ENCODE measurements at regions not wholly inside any gene's neighbourhood (a gene's known extent, or its start where the extent isn't known, plus 50 kb on each side); places are given as distances from the start of the nearest gene placed in this dataset.
"Not testable (repeated sequence)": the region's sequence is repeated elsewhere in the genome, so short reads cannot be mapped to it uniquely, and the experiment has no call there.

DNA sequence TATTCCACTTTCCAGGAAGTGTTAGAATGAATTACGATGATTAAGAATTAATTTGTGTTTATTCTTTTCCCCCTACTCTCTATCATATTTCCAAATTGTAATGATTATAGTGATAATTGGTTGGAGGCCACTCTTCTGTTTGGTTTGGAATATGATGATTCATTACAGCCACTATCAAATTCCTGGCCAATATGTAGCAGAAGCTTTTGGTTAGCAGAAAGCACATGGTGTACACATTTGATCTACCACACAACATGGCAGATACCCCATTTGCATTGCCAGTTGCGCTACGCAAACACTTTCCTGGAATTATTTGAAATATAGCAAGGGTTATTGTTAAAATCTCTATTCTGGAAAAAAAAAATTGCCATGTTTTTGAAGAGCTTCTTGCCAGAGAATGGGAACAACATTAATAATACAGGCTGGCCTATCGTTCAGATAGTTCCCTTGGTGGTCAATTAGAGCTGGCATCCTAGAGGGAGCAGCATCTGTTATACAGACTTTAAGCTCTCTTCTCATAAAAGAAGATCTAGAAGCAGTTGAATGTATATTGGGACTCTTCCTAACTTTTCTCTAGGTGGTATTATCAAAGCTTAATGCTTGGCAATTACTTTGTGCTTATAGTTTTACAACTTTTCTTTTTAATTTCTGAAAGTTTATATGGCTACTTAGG, 455.0 kb upstream of the ACTBL2 start:
- H3K9ac ChIP-seq (ENCODE audit: low read depth in 1 of 3, low read length in 3 of 3), result no peak overlapping the region

DNA sequence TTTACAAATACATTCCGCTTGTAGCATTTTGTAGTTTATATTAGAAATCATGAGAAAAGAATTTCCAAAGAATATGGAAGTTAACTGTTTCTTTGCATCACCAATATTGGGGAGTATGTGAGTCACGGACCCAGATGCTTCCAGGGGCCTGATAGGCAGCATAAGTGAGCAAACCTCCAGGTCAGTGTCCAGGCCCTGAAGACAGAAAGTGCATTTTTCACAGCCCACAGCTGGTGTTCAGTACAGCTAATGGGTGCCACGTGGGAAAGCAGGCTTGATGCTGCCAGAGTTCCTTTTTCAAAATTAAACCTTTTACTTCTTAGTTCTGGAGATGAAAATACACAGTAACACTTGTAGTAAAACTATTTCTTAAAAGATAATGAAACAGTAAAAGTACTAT, 454.4 kb upstream of the ACTBL2 start:
- Histone ChIP-seq H3K4me3 (ENCODE audit: low read length in 3 of 3) (no peak overlapping the region), H3K27me3 (ENCODE audit: control insufficient read depth in 3 of 3, insufficient read depth in 3 of 3, low read length in 3 of 3) (no peaks in the 10 kb centered on the region)

More for the DNA sequence above, 455.0 kb upstream of the ACTBL2 start:
- Histone ChIP-seq H3K9me3 (ENCODE audit: control insufficient read depth in 3 of 3, low read length in 3 of 3) (no peaks in the 10 kb centered on the region), H3K27ac (ENCODE audit: low read depth, low read length) (no peak overlapping the region), H3K4me1 (ENCODE audit: control insufficient read depth in 3 of 3, insufficient read depth in 3 of 3, low read length in 3 of 3) (no peaks in the 10 kb centered on the region), H3K4me3 (ENCODE audit: low read length in 3 of 3) (no peak overlapping the region), H3K36me3 (ENCODE audit: control insufficient read depth in 3 of 3, insufficient read depth in 3 of 3, low read length in 3 of 3) (no peaks in the 10 kb centered on the region), H3K27me3 (ENCODE audit: control insufficient read depth in 3 of 3, insufficient read depth in 3 of 3, low read length in 3 of 3) (no peaks in the 10 kb centered on the region)

DNA sequence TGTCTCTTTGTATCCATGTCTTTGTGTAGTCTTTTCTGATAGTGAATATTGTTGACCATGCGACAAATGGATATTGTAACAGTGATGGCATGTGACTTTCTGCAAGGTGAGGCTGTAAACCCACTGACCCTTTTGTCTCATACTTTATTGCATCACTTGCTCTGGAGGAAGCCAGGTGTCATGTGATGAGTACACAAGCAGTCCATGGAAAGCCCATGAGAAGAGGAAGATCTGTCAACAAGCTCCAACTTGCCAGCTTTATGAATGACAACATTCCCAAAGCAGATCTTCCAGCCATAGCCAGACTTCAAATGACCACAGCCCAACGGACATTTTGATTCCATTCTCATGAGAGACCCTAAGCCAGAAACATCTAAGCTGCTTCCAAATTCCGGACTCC, 450.1 kb upstream of the ACTBL2 start:
- H3K27me3 ChIP-seq (ENCODE audit: control insufficient read depth in 3 of 3, insufficient read depth in 3 of 3, low read length in 3 of 3), result no peaks in the 10 kb centered on the region
- H3K36me3 ChIP-seq (ENCODE audit: control insufficient read depth in 3 of 3, insufficient read depth in 3 of 3, low read length in 3 of 3), result no peaks in the 10 kb centered on the region
- H3K9ac ChIP-seq (ENCODE audit: low read depth in 1 of 3, low read length in 3 of 3), result no peak overlapping the region
- H3K27ac ChIP-seq (ENCODE audit: low read depth, low read length), result no peak overlapping the region
- H3K4me1 ChIP-seq (ENCODE audit: control insufficient read depth in 3 of 3, insufficient read depth in 3 of 3, low read length in 3 of 3), result no peaks in the 10 kb centered on the region
- H3K4me3 ChIP-seq (ENCODE audit: low read length in 3 of 3), result no peak overlapping the region
- H3K9me3 ChIP-seq (ENCODE audit: control insufficient read depth in 3 of 3, low read length in 3 of 3), result no peaks in the 10 kb centered on the region

More for the DNA sequence above, 454.4 kb upstream of the ACTBL2 start:
- no peaks in the 10 kb centered on the region for H3K36me3 ChIP-seq (ENCODE audit: control insufficient read depth in 3 of 3, insufficient read depth in 3 of 3, low read length in 3 of 3)
- H3K9me3 ChIP-seq (ENCODE audit: control insufficient read depth in 3 of 3, low read length in 3 of 3), result no peaks in the 10 kb centered on the region
- no peak overlapping the region for H3K9ac ChIP-seq (ENCODE audit: low read depth in 1 of 3, low read length in 3 of 3)
- H3K27ac ChIP-seq (ENCODE audit: low read depth, low read length), result no peak overlapping the region
- no peaks in the 10 kb centered on the region for H3K4me1 ChIP-seq (ENCODE audit: control insufficient read depth in 3 of 3, insufficient read depth in 3 of 3, low read length in 3 of 3)

DNA sequence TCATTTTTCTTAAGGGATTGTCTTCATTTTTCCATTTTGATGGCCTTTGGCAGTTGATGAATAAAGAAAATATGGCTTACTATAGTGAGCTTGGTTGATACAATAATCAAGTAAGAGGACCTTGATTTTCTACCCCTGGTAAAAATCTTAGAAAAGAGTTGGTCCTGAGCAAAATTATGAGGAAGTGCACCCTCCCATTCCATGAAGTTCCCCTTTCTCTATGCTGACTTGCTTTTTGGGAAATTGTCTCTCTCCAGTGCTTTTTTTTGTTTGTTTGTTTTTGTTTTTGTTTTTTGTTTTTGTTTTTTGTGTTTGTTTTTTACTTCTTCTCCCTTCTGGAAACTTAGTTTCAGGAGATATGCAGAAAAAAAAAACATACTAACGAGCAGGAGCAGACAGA, 449.2 kb upstream of the ACTBL2 start:
- Histone ChIP-seq H3K27me3 (ENCODE audit: control insufficient read depth in 3 of 3, insufficient read depth in 3 of 3, low read length in 3 of 3) (no peaks in the 10 kb centered on the region), H3K9ac (ENCODE audit: low read depth in 1 of 3, low read length in 3 of 3) (no peak overlapping the region), H3K4me1 (ENCODE audit: control insufficient read depth in 3 of 3, insufficient read depth in 3 of 3, low read length in 3 of 3) (no peaks in the 10 kb centered on the region), H3K36me3 (ENCODE audit: control insufficient read depth in 3 of 3, insufficient read depth in 3 of 3, low read length in 3 of 3) (no peaks in the 10 kb centered on the region), H3K4me3 (ENCODE audit: low read length in 3 of 3) (no peak overlapping the region), H3K9me3 (ENCODE audit: control insufficient read depth in 3 of 3, low read length in 3 of 3) (no peaks in the 10 kb centered on the region), H3K27ac (ENCODE audit: low read depth, low read length) (no peak overlapping the region)

DNA sequence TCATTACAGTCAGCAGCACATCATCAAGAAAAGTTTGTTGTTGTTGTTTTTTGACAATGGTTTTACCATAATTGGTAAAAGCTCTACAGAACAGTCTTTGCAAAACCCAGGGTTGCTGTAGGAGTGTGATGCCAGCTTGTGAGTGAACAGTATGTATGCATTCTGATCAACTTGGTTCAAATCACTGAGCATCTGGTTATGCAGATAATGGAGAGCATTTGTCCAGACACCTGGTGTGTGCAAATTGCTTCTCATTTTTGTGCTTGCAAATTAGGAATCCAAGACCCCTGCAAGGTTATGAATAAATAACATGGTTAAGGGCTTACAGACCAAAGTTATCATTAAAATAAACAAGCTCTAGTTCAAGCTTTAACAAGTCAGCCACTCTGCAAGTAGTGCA, 448.7 kb upstream of the ACTBL2 start:
- Histone ChIP-seq H3K27ac (ENCODE audit: low read depth, low read length) (no peak overlapping the region), H3K9me3 (ENCODE audit: control insufficient read depth in 3 of 3, low read length in 3 of 3) (no peaks in the 10 kb centered on the region), H3K36me3 (ENCODE audit: control insufficient read depth in 3 of 3, insufficient read depth in 3 of 3, low read length in 3 of 3) (no peaks in the 10 kb centered on the region), H3K4me1 (ENCODE audit: control insufficient read depth in 3 of 3, insufficient read depth in 3 of 3, low read length in 3 of 3) (no peaks in the 10 kb centered on the region), H3K4me3 (ENCODE audit: low read length in 3 of 3) (no peak overlapping the region), H3K27me3 (ENCODE audit: control insufficient read depth in 3 of 3, insufficient read depth in 3 of 3, low read length in 3 of 3) (no peaks in the 10 kb centered on the region), H3K9ac (ENCODE audit: low read depth in 1 of 3, low read length in 3 of 3) (no peak overlapping the region)

DNA sequence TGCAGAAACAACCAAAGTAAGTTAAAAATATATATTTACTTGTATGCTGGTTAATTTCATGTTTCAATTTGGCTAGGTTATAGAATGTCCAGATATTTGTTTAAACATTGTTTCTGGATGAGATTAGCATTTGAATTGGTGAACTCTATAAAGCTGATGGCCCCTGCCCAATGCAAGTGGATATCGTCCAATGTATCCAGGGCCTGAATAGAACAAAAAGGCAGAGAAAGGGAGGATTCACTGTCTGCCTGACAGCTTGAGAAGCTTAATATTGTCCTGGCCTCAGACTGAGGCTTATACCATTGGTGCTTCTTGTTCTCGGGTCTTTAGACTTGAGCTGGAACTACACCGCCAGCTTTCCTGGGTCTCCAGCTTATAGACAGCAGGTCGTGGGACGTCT, 446.7 kb upstream of the ACTBL2 start:
- Histone ChIP-seq H3K36me3 (ENCODE audit: control insufficient read depth in 3 of 3, insufficient read depth in 3 of 3, low read length in 3 of 3) (no peaks in the 10 kb centered on the region), H3K9me3 (ENCODE audit: control insufficient read depth in 3 of 3, low read length in 3 of 3) (no peaks in the 10 kb centered on the region), H3K27me3 (ENCODE audit: control insufficient read depth in 3 of 3, insufficient read depth in 3 of 3, low read length in 3 of 3) (no peaks in the 10 kb centered on the region), H3K4me3 (ENCODE audit: low read length in 3 of 3) (no peak overlapping the region), H3K4me1 (ENCODE audit: control insufficient read depth in 3 of 3, insufficient read depth in 3 of 3, low read length in 3 of 3) (no peaks in the 10 kb centered on the region), H3K9ac (ENCODE audit: low read depth in 1 of 3, low read length in 3 of 3) (no peak overlapping the region), H3K27ac (ENCODE audit: low read depth, low read length) (no peak overlapping the region)

DNA sequence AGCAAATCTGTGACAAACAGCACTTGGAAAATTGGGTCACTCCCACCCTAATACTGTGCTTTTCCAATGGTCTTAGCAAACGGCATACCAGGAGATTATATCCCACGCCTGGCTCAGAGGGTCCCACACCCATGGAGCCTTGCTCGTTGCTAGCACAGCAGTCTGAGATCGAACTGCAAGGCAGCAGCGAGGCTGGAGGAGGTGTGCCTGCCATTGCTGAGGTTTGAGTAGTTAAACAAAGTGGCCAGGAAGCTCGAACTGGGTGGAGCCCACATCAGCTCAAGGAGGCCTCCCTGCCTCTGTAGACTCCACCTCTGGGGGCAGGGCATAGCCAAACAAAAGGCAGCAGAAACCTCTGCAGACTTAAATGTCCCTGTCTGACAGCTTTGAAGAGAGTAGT, 440.5 kb upstream of the ACTBL2 start:
- H3K9ac ChIP-seq (ENCODE audit: low read depth in 1 of 3, low read length in 3 of 3); H3K27me3 ChIP-seq (ENCODE audit: control insufficient read depth in 3 of 3, insufficient read depth in 3 of 3, low read length in 3 of 3); H3K4me3 ChIP-seq (ENCODE audit: low read length in 3 of 3); H3K4me1 ChIP-seq (ENCODE audit: control insufficient read depth in 3 of 3, insufficient read depth in 3 of 3, low read length in 3 of 3); H3K36me3 ChIP-seq (ENCODE audit: control insufficient read depth in 3 of 3, insufficient read depth in 3 of 3, low read length in 3 of 3); H3K27ac ChIP-seq (ENCODE audit: low read depth, low read length); H3K9me3 ChIP-seq (ENCODE audit: control insufficient read depth in 3 of 3, low read length in 3 of 3): not testable (repeated sequence)

DNA sequence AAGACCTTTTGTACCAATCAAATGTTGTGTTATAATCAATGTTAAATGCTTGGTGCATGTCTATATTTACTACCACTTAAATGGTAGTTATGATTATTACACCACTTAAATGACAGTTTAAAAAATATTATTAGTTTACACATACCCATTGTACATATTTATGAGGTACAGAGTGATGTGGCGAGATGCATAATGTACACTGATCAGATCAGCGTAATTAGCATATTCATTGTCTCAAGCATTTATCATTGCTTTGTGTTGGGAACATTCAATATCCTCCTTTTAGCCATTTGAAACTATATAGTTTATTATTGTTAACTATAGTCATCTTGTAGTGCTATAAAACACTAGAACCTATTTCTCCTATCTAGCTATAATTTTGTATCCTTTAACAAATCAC, 434.4 kb upstream of the ACTBL2 start:
- Histone ChIP-seq H3K27ac (ENCODE audit: low read depth, low read length) (no peak overlapping the region), H3K4me3 (ENCODE audit: low read length in 3 of 3) (no peak overlapping the region), H3K27me3 (ENCODE audit: control insufficient read depth in 3 of 3, insufficient read depth in 3 of 3, low read length in 3 of 3) (no peaks in the 10 kb centered on the region), H3K9me3 (ENCODE audit: control insufficient read depth in 3 of 3, low read length in 3 of 3) (no peaks in the 10 kb centered on the region), H3K36me3 (ENCODE audit: control insufficient read depth in 3 of 3, insufficient read depth in 3 of 3, low read length in 3 of 3) (no peaks in the 10 kb centered on the region), H3K4me1 (ENCODE audit: control insufficient read depth in 3 of 3, insufficient read depth in 3 of 3, low read length in 3 of 3) (no peaks in the 10 kb centered on the region), H3K9ac (ENCODE audit: low read depth in 1 of 3, low read length in 3 of 3) (no peak overlapping the region)

DNA sequence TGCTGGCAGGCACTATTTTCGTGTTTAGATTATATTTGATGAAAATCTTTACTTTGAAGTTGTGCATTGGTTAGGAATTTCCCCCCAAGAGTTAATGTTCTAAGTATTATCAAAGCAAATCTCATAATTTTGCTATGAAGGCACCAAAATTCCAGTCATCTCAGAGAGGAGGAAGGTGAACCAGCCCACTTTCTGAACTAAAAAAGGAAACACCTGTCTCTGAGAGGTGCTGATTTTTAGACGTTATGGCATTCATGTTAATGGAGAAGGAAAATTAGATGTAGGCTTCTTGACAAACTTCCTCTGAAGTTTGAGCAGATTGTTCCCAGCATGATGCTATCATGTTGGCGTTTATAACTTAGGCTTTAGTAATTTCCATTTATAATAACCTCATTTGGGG, 432.9 kb upstream of the ACTBL2 start:
- no peak overlapping the region for H3K27ac ChIP-seq (ENCODE audit: low read depth, low read length)
- peaks cover 0 to 9% (median 3%) of the 10 kb centered on the region in 3 donors for H3K4me1 ChIP-seq (ENCODE audit: control insufficient read depth in 3 of 3, insufficient read depth in 3 of 3, low read length in 3 of 3)
- no peak overlapping the region for H3K4me3 ChIP-seq (ENCODE audit: low read length in 3 of 3)
- no peak overlapping the region for H3K9ac ChIP-seq (ENCODE audit: low read depth in 1 of 3, low read length in 3 of 3)
- H3K27me3 ChIP-seq (ENCODE audit: control insufficient read depth in 3 of 3, insufficient read depth in 3 of 3, low read length in 3 of 3), result no peaks in the 10 kb centered on the region
- H3K36me3 ChIP-seq (ENCODE audit: control insufficient read depth in 3 of 3, insufficient read depth in 3 of 3, low read length in 3 of 3), result no peaks in the 10 kb centered on the region
- H3K9me3 ChIP-seq (ENCODE audit: control insufficient read depth in 3 of 3, low read length in 3 of 3), result no peaks in the 10 kb centered on the region

DNA sequence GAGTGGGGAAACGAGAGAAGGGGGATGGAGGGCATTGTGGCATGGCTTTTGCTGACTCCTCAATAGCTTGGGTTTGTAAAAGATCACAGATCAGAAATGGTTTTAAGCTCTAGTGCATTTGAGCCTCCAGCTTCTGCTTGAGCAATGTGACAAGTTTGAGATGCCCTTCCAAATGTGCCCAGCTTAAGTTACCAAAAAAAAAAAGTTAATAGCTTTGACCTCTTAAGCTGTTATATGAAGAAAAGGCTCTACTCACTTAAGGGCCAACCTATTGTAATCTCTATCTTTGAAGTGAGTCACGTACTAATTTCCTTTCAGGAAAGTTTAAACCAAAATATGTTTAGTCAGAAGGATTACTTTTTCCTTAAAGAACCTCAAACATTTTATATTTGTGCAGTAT, 428.8 kb upstream of the ACTBL2 start:
- no peaks in the 10 kb centered on the region for H3K36me3 ChIP-seq (ENCODE audit: control insufficient read depth in 3 of 3, insufficient read depth in 3 of 3, low read length in 3 of 3)
- no peak overlapping the region for H3K9ac ChIP-seq (ENCODE audit: low read depth in 1 of 3, low read length in 3 of 3)
- no peak overlapping the region for H3K27ac ChIP-seq (ENCODE audit: low read depth, low read length)
- no peaks in the 10 kb centered on the region for H3K9me3 ChIP-seq (ENCODE audit: control insufficient read depth in 3 of 3, low read length in 3 of 3)
- peaks cover 7 to 9% (median 8%) of the 10 kb centered on the region in 3 donors for H3K4me1 ChIP-seq (ENCODE audit: control insufficient read depth in 3 of 3, insufficient read depth in 3 of 3, low read length in 3 of 3)
- no peak overlapping the region for H3K4me3 ChIP-seq (ENCODE audit: low read length in 3 of 3)
- H3K27me3 ChIP-seq (ENCODE audit: control insufficient read depth in 3 of 3, insufficient read depth in 3 of 3, low read length in 3 of 3), result no peaks in the 10 kb centered on the region

All from skeletal muscle tissue (tissue), 3 donors.